HAP-1 (cell line): ENCODE measurements at regions not wholly inside any gene's neighbourhood (a gene's known extent, or its start where the extent isn't known, plus 50 kb on each side); places are given as distances from the start of the nearest gene placed in this dataset.
A peak's percentile ranks its signal among the peaks of the same experiment; 100 is the strongest.
"Not testable (repeated sequence)": the region's sequence is repeated elsewhere in the genome, so short reads cannot be mapped to it uniquely, and the experiment has no call there.

ENCODE experiments used
- DNase-seq, 2 experiments: peaks; one replicate each; pipeline ENCODE4 v3.0.0-alpha.2; 2016 to 2020; ENCODE audit warnings: low spot score in 2 of 2
- H3K27me3 ChIP-seq: fragments of 250-450 bp; sonication (Bioruptor Pico); 2 replicates; pipeline ENCODE4 v1.5.1; 2020; ENCODE audit warnings: low read depth, mild to moderate bottlenecking, moderate library complexity
- H3K36me3 ChIP-seq: fragments of 250-450 bp; sonication (Bioruptor Pico); replicated peaks from 2 replicates; pipeline ENCODE4 v1.5.1; 2020; ENCODE audit warnings: mild to moderate bottlenecking
- H3K4me1 ChIP-seq: fragments of 250-450 bp; sonication (Bioruptor Pico); 2 replicates; pipeline ENCODE4 v1.5.1; 2020; ENCODE audit warnings: mild to moderate bottlenecking
- H3K4me3 ChIP-seq: fragments of 250-450 bp; sonication (Bioruptor Pico); 2 replicates; pipeline ENCODE4 v1.5.1; 2020; ENCODE audit warnings: mild to moderate bottlenecking, moderate library complexity
- H3K9me3 ChIP-seq: fragments of 250-450 bp; sonication (Bioruptor Pico); 2 replicates; pipeline ENCODE4 v1.5.1; 2020; ENCODE audit warnings: mild to moderate bottlenecking, moderate library complexity
- in situ Hi-C: fragments of 300-500 bp; cut with MboI; formaldehyde crosslinking; loops from 3 replicates; pipeline ENCODE4 v1.14.3; 2020; ENCODE audit warnings: low sequenced_read_pairs, inconsistent platforms, mixed read lengths

DNA sequence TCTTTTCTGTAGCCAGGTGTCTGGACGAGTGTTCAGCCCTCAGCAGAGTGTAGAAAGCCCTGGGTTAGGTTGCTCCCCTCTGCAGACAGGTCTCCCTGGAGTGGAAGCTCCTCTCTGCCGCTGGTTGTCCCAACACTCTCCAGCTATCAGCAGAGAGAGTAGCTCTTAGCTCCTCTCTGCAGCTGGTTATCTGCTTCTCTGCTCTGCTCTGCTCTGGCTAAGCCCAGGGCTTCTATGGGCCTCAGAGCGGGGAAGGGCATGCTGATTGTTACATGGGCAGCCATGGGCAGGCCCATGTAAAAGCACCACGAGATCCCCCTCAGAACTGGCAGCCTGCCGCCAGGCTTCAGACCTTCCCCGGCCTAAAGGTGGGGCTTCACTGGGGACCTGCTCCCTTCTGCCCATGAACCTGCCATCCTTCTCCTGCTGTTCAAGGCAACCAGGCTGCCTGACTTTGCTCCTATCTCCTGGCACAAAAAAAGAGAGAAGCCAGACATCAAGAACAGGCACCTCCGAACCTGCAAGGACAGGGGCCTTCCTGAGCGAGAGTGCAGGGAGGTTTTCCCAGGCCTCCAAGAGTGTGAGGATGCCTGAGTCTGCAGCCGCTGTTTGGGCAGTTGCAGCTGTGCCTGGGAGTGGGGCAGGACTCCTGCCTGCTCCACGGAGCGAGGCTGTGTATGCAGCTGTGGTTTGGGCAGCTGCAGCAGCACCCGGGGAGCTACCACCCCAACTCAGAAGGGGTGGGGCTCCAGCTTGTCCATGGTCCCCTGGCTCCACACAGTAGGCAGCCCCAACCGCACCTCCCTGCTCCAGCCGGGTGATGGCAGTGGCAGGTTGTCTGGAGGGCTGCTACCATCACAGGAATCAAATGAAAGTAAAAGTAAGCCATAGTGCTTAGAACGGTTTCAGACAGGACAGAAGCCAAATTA is 973.7 kb downstream of the LTN1 start:
- DNase-seq, result peak in 1 of 2 experiments; percentile 7

DNA sequence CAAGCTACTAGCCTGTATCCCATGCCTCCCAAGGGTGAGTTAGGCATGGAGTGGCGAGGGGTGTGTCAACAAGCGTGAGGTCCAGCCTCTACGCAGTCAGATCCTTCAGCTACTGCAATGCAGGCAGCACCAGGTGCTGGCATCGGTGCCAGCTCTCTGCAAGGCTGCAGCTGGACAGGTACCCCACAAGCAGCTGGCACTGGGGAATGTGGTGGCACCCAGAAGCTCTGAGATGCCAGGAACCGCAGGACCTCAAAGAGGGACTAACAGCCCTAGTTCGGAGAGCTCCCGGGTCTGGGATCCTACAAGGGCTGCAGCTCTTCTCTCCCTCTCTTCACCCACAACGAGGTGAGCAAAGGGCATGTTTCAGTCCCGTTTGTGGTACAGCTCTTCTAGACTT is 974.5 kb downstream of the LTN1 start:
- no peak for DNase-seq
- Histone ChIP-seq H3K9me3 (no peaks in the 10 kb centered on the region), H3K4me3 (no peak overlapping the region), H3K36me3 (no peaks in the 10 kb centered on the region), H3K4me1 (no peaks in the 10 kb centered on the region), H3K27me3 (no peaks in the 10 kb centered on the region)
- in situ Hi-C loops, result no loop called here

More for the DNA sequence above, 973.7 kb downstream of the LTN1 start:
- Histone ChIP-seq H3K9me3 (no peaks in the 10 kb centered on the region), H3K36me3 (no peaks in the 10 kb centered on the region), H3K4me3 (no peak overlapping the region), H3K27me3 (no peaks in the 10 kb centered on the region), H3K4me1 (no peaks in the 10 kb centered on the region)
- in situ Hi-C loops, result no loop called here

DNA sequence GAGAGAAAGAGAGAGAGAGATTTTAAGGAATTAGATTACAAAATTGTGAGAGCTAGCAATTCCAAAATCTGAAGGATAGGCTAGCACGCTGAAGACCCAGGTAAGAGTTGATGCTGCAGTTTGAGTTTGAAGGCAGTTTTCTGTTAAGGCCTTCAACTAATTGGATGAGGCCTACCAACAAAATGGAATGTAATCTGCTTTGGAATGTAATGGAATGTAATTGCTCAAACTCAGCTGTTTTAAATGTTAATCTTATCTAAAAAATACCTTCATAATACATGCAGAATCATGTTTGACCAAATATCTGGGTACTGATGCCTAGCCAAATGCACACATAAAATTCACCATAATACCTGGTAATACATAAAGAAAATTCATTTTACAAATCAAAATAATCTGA is 976.1 kb downstream of the LTN1 start:
- no peak for DNase-seq
- no peak overlapping the region for H3K4me3 ChIP-seq
- no peaks in the 10 kb centered on the region for H3K9me3 ChIP-seq
- no peaks in the 10 kb centered on the region for H3K36me3 ChIP-seq
- in situ Hi-C loops, result no loop called here
- H3K4me1 ChIP-seq, result no peaks in the 10 kb centered on the region
- no peaks in the 10 kb centered on the region for H3K27me3 ChIP-seq

DNA sequence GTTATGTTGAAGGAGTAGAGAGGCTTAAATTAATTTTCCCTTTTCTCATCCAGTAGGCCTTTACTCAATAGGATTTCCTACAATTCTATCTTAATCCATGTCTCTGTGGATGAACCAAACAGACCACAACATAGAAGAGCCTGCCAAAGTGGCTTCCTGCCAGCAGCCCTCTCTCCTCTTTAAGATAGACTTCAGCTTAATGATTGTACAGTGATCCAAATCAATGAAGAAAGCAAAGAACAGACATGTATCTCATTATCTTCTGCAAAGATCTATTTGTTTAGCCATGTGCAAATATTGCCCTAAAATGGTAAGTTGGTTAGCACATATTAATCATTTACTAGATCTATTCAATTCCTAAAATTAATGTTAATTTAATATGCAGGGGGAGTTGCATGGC is 979.6 kb downstream of the LTN1 start:
- H3K27me3 ChIP-seq, H3K36me3 ChIP-seq, H3K9me3 ChIP-seq, in situ Hi-C loops, H3K4me3 ChIP-seq, H3K4me1 ChIP-seq, DNase-seq: not testable (repeated sequence)

DNA sequence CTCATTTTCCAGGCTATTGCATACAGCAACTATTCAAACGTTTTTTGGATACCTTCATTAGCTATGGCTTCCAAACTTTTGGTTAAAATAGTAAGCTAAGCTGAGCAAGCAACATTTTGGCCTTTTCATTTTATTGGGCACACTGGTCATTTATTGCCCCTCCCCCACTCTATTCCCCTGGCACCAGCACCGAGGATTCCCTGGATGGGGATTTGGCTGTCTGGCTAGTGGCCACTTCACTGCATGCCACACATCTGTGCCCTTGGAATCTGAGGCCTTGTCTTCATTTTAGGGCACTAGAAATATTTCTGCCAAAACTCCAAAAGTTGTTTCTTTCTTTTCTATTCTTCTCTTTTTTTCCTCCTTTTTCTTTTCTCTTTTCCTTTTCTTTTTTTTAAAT is 980.7 kb downstream of the LTN1 start:
- DNase-seq, in situ Hi-C loops, H3K9me3 ChIP-seq, H3K27me3 ChIP-seq, H3K36me3 ChIP-seq, H3K4me3 ChIP-seq, H3K4me1 ChIP-seq: not testable (repeated sequence)

DNA sequence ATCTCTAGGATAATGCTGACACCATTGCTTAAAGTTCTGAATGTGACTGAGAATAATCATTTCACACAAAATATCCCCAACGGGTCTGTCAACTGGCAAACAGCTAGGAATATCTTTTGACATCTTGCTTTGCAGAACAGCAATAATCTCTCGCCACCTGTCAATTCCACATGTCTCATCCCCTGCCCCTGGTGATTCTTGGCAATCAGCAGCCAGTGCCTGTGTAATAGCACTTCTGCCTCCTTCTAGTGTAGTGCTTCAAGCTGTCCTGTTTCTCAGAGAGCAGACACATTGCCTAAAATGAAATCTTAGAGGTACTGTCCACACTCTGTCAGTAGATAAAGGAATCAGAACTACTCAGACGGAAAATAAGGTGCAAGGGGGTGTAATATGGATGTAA is 984.4 kb downstream of the LTN1 start:
- H3K36me3 ChIP-seq, H3K27me3 ChIP-seq, H3K4me3 ChIP-seq, H3K4me1 ChIP-seq, in situ Hi-C loops, H3K9me3 ChIP-seq, DNase-seq: not testable (repeated sequence)

DNA sequence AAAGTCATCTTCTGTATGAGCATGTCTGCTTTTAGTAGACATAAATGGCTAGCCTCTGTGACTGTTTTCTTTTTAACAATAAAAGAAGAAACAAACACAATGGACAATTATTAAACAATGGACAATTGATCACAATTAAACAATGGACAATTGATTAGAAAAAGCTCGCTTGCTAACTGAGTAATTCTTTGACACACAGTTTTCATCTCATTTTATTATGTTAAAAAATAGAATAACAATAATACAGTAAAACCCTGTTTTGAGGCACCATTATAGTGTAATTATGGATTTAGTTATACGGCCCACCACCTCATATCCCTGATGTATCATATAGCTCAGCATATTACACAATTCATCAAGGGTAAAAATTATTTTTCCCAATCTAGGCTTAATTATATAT is 989.0 kb downstream of the LTN1 start:
- H3K9me3 ChIP-seq, in situ Hi-C loops, H3K4me1 ChIP-seq, H3K27me3 ChIP-seq, DNase-seq, H3K4me3 ChIP-seq, H3K36me3 ChIP-seq: not testable (repeated sequence)

DNA sequence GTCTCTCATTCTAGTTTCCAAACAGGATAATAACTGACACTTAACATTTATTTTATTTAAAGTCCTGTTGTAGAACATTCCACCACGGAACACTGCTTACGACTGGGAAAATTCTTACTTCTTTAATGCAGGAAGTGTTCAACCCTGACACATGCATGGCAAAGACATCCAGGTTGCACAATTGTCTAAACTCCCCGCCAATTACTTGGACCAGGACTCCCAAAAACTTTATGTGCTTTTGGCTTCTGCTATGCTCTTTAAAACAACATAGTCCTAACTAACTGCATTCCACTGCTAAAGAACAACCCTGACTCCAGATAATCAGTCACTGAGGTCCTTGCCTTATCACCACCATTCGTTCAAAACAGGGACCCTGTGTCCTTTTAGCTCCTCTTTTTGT is 995.8 kb downstream of the LTN1 start:
- H3K27me3 ChIP-seq, in situ Hi-C loops, H3K4me3 ChIP-seq, H3K4me1 ChIP-seq, DNase-seq, H3K36me3 ChIP-seq, H3K9me3 ChIP-seq: not testable (repeated sequence)

DNA sequence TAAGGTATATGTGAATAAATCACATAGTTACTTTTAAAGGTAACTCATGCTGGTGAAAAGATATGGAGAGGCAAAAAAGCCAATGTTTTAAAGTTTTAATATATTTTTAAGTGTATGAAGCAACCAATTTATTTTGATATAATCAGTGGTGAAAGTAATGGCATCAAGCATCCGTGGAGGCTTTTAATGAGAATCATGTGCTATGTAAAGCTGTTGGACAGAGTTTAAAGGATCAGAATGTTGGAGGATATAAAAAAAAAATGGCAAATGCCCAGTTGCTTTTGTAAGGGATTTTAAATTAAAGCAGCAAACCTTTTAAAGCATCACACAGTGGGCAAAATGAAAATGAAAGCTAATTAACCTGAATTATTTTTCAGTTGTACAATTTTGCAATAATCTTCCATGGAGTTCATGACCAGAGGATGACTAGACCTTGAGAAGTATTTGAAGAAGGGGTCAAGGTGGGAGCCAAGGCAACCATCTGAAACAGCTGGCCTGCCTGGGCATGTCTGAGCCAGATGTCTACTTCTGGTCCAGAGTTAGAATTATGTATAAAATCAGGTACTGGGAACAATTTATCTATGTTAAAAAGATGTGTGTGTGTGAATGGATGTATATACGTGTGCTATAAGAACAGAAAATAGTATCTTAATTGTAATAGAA is 1007.9 kb downstream of the LTN1 start:
- DNase-seq, H3K9me3 ChIP-seq, H3K36me3 ChIP-seq, in situ Hi-C loops, H3K27me3 ChIP-seq, H3K4me3 ChIP-seq, H3K4me1 ChIP-seq: not testable (repeated sequence)

DNA sequence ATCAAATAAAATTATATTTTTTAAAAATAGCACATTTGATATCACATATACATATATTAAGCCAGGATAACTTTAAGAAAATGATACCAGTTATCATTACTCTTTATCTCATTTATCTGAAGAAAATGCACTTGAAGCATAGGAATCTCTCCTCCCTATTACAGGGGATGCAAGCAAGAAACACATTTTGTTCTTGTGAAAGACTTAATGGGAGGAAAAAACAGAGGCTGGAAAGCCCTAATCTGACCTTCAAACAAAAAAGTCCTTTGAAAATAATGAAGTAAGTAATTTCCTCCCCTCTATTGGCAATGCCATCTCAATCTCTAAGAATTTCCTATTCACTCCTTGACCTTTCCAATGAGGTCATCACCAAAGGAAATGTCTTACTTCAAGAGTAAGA is 1012.6 kb upstream of the ADAMTS5 start:
- in situ Hi-C loops, H3K27me3 ChIP-seq, DNase-seq, H3K9me3 ChIP-seq, H3K4me1 ChIP-seq, H3K36me3 ChIP-seq, H3K4me3 ChIP-seq: not testable (repeated sequence)

DNA sequence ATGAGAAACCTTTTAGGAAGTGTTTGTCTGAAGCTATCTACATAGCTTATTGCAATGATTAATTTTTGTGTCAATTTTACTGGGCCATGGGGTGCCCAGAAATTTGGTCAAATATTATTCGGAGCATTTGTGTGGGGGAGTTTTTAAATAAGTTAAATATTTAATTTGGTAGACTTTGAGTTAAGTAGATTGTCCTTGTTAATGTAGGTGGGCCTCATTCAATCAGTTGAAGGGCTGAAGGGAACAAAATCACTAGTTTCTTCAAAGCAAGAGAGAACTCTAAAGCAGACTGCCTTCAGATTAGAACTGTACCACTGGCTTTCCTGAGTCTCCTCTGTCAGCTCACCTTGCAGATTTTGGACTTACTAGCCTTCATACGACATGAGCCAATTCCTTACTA is 1008.6 kb upstream of the ADAMTS5 start:
- in situ Hi-C loops, result no loop called here
- H3K27me3 ChIP-seq, result no peaks in the 10 kb centered on the region
- no peaks in the 10 kb centered on the region for H3K4me1 ChIP-seq
- no peak overlapping the region for H3K4me3 ChIP-seq
- DNase-seq, result no peak
- H3K36me3 ChIP-seq, result no peaks in the 10 kb centered on the region
- no peaks in the 10 kb centered on the region for H3K9me3 ChIP-seq

DNA sequence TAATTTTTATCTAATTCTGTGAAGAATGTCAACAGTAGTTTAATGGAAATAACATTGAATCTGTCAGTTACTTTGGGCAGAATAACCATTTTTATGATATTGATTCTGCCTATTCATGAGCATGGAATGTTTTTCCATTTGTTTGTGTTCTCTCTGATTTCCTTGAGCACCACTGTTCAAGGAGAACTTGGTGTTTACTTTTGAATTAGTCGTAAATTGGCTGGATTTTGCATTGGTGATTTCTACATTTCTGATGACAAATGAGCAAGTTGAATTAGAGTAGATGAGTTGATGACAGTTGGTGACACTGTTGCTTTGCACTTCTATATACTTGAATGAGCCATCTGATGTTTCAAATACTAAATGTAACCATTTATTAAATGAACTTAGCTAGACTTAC is 1007.3 kb upstream of the ADAMTS5 start:
- H3K4me1 ChIP-seq, H3K36me3 ChIP-seq, DNase-seq, H3K27me3 ChIP-seq, in situ Hi-C loops, H3K4me3 ChIP-seq, H3K9me3 ChIP-seq: not testable (repeated sequence)

DNA sequence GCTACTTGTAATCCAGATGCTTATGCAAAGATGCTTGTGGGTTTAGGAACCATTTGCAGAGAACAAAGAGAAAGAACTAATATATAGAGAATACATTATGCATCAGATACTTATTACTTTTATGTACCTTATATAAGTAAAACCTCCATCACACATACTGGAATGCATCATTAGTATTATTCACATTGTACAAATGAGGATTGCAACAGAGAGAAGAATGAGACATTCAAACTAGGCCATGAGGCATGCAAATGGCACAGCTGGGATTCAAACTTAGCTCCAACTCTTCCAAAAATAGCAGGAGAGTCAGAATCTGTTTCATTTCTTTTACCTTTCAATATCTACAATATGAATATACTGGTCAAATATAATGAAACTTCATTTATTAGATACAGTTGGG is 1001.4 kb upstream of the ADAMTS5 start:
- H3K4me3 ChIP-seq, in situ Hi-C loops, H3K9me3 ChIP-seq, H3K27me3 ChIP-seq, DNase-seq, H3K36me3 ChIP-seq, H3K4me1 ChIP-seq: not testable (repeated sequence)

DNA sequence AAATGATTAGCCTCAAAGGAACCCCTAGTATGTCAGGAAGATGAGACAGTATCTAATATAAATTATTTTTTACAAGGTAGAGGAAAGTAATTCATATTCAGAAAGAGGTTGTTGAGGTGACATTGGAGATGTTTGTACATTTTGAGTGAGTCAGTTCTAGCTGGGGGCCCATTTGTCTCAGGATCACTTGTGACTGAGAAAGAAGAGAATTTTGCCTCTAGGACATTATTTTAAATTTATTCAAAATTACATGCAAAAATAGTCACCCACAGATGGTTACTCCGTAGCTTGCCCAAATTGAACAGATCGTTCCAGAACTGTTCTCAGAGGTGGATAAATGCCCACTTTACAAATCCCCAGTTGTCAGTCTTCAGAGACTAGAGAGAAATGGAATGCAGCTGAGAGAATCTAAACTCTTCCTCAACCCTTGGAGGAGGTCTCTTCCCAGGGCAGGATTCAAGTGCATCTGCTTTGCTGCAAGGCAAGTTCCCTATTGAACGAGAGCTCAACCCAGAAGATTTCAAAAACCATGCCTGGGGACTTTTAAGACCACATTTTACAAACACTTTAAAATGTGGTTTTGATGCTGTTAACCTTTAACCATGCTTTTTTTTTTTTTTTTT is 987.8 kb upstream of the ADAMTS5 start:
- no peaks in the 10 kb centered on the region for H3K27me3 ChIP-seq
- in situ Hi-C loops, result no loop called here
- H3K36me3 ChIP-seq, result no peaks in the 10 kb centered on the region
- H3K4me1 ChIP-seq, result no peaks in the 10 kb centered on the region
- no peak for DNase-seq
- H3K4me3 ChIP-seq, result no peak overlapping the region
- no peaks in the 10 kb centered on the region for H3K9me3 ChIP-seq
